CMK (cell line): ENCODE measurements at regions not wholly inside any gene's neighbourhood (a gene's known extent, or its start where the extent isn't known, plus 50 kb on each side); places are given as distances from the start of the nearest gene placed in this dataset.

Source experiments
- DNase-seq: peaks from one replicate; pipeline ENCODE4 v3.0.0-alpha.2; 2010; ENCODE audit warnings: low read depth

- no peak for DNase-seq
Observed at GRCh38 chr2:144280009-144280408, 239.9 kb downstream of the ZEB2 start.

GRCh38 chr2:144279165-144279564 is 240.8 kb downstream of the ZEB2 start:
- no peak for DNase-seq

- DNase-seq, result no peak
Observed at GRCh38 chr2:144277622-144278354, 242.1 kb downstream of the ZEB2 start.

- no peak for DNase-seq
Observed at GRCh38 chr2:144275340-144275739, 244.6 kb downstream of the ZEB2 start.

- DNase-seq, result no peak
Observed at GRCh38 chr2:144274131-144274530, 245.8 kb downstream of the ZEB2 start.

GRCh38 chr2:144270951-144271350 is 249.0 kb downstream of the ZEB2 start:
- no peak for DNase-seq

- no peak for DNase-seq
Observed at GRCh38 chr2:144268036-144268678, 251.8 kb downstream of the ZEB2 start.

GRCh38 chr2:144267239-144267638 is 252.7 kb downstream of the ZEB2 start:
- no peak for DNase-seq

- no peak for DNase-seq
Observed at GRCh38 chr2:144265654-144266053, 254.3 kb downstream of the ZEB2 start.

GRCh38 chr2:144261966-144262365 is 258.0 kb downstream of the ZEB2 start:
- no peak for DNase-seq

GRCh38 chr2:144261336-144261735 is 258.6 kb downstream of the ZEB2 start:
- DNase-seq, result no peak

- DNase-seq, result no peak
Observed at GRCh38 chr2:144259332-144259731, 260.6 kb downstream of the ZEB2 start.

GRCh38 chr2:144258154-144258553 is 261.8 kb downstream of the ZEB2 start:
- DNase-seq, result no peak

GRCh38 chr2:144256996-144257707 is 262.8 kb downstream of the ZEB2 start:
- no peak for DNase-seq

- DNase-seq, result no peak
Observed at GRCh38 chr2:144254342-144255235, 265.3 kb downstream of the ZEB2 start.

- DNase-seq, result no peak
Observed at GRCh38 chr2:144253743-144254142, 266.2 kb downstream of the ZEB2 start.

- DNase-seq, result no peak
Observed at GRCh38 chr2:144252694-144253093, 267.2 kb downstream of the ZEB2 start.

- no peak for DNase-seq
Observed at GRCh38 chr2:144249035-144249637, 270.8 kb downstream of the ZEB2 start.

- no peak for DNase-seq
Observed at GRCh38 chr2:144248350-144249034, 271.4 kb downstream of the ZEB2 start.

- DNase-seq, result no peak
Observed at GRCh38 chr2:144244938-144245337, 275.0 kb downstream of the ZEB2 start.

- no peak for DNase-seq
Observed at GRCh38 chr2:144242311-144242710, 277.6 kb downstream of the ZEB2 start.
